A549 (cell line): ENCODE measurements at regions not wholly inside any gene's neighbourhood (a gene's known extent, or its start where the extent isn't known, plus 50 kb on each side); places are given as distances from the start of the nearest gene placed in this dataset.

Source experiments
- MAFK ChIP-seq: fragments of 450-650 bp; IDR thresholded peaks from 2 replicates; pipeline ENCODE4 v1.6.1; 2014; ENCODE audit not compliant: partially characterized antibody
- MAX ChIP-seq: IDR thresholded peaks from 2 replicates; pipeline ENCODE4 v1.6.1; 2012
- ZC3H11A ChIP-seq: fragments of 450-650 bp; IDR thresholded peaks from 2 replicates; pipeline ENCODE4 v1.6.1; 2014; ENCODE audit warnings: antibody characterized with exemption, mild to moderate bottlenecking

- TF ChIP-seq MAFK (no peak), MAX (no peak), ZC3H11A (no peak)
These were observed 88.3 kb upstream of the WDR72 start for GRCh38 chr15:53847745-53848144.
